Superior temporal gyrus (tissue), 1 donor: ENCODE measurements at regions not wholly inside any gene's neighbourhood (a gene's known extent, or its start where the extent isn't known, plus 50 kb on each side); places are given as distances from the start of the nearest gene placed in this dataset.

Experiments used
- DNase-seq: peaks from one replicate; pipeline ENCODE4 v3.0.0-alpha.2; 2016; ENCODE audit errors: extremely low spot score

DNA sequence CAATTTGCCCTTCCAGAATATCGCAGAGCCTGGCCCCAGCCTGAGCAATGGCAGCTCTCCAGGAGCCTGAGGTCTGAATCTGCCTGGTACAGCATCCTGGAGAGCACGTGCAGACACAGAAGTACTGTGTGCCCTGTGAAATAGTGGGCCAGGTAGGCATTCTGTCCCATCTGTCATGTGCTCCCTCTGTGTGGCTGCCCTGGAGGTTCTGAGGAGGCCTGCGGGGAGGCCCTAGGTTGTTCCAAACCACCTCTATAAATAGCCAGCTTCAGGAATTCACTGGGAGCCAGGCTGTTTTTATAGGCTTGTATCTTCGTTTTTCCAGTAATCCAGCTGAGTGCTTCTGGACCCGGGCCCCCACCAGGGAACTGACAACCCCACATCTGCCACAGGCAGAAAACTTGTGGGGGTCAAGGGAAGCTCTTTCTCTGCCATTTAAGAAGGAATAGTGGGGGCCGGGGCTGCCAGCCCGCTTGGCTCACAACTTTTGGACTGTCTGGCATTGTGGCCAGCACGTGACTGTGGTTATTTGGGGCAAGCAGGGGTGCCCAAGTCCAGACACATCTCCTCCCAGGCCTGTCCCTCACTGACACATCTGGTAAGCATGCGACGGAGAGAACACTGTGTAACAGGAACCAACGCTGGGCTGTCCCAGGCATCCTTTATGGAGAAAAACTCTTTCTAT, 356.3 kb upstream of the TNRC6C start:
- no peak for DNase-seq

DNA sequence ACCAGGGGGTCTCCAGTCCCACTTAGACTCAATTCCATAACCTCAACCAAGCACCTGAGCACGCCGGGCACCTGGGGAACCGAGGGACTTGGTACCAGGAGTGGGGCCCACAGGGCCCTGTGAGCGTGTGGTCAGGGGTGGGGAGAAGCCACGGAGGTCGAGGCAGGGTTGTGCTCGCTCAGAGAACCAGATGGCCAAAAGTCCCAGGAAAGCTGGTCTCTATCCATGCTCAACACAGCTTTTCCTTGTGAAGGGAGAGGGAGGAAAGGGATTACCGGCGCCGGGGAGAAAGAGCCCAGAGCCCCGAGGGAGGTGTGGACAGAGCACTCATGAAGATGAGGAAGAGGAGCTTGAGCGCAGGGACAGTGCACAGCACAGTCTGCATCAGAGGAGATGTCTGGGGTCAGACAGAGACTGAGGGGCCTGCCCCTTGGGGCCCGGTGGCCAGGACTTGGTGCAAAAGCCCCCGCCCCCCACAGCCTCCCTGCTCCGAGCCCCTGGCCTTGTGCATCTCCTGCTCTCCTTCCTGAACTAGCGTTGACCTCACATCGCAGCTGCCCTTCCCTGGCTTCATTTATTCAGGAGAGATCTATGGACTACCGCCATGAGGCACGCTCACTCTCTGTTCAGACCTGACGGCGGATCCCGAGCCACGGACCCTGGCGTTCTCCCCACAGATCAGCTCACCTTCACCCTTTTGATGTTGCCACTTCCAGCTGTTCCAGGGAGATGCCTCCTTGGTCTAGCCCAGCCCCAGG, 355.4 kb upstream of the TNRC6C start:
- no peak for DNase-seq

- no peak for DNase-seq
These were observed 354.1 kb upstream of the TNRC6C start for GRCh38 chr17:77604301-77604972.

DNA sequence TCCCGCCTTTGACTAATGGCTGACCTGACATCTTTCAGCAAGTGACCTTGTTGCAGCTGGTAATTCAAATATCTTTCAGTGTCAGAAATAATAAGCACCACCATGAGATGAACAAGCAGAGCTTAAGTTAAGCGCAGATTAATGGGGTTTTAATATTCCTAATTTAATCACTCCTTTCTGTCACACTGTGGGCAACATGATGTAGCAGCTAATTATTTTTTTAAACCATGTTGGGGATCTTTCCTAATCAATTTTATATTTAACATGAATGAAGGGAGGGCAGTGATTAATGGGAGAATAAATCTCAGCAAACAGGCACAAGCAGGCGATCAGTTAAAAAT, 353.6 kb upstream of the TNRC6C start:
- DNase-seq, result no peak

- no peak for DNase-seq
These were observed 352.2 kb upstream of the TNRC6C start for GRCh38 chr17:77606146-77606864.

DNA sequence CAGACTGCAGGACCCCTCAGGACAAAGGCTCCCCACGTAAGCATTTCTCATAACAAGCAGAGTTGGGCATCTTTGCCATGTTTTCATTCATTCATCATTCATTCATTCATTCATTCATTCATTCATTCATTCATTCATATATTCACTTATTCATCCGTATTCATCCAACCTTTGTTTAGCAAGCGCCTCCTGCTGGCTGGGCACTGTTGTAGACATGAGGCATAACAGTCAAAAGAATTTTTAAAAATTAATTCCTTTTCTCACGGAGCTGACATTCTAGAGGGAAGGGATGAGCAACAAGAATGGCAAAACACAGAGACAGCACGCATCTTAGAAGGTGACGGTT, 351.7 kb upstream of the TNRC6C start:
- no peak for DNase-seq

DNA sequence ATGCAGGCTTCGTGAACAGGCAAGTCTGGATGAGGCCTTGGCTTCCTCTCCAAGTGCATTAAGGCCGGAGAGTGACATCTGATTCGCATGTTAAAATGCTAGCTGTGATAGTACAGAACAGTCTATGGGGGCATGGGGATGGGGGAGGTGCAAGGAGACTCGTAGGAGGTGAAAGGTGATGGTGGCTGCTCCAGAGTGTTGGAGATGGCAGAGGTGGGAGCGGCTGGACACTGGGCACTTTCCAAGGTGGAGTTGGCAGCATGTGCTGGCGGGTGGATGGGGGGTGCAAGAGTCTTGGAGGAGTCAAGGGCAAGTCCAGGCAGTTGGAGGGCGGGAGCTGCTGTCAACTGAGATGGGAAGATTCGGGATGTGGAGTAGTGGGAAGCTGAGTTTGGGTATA, 350.9 kb upstream of the TNRC6C start:
- no peak for DNase-seq

GRCh38 chr17:77608431-77608830, 350.1 kb upstream of the TNRC6C start:
- no peak for DNase-seq

- no peak for DNase-seq
These were observed 348.7 kb upstream of the TNRC6C start for GRCh38 chr17:77609553-77610517.

DNA sequence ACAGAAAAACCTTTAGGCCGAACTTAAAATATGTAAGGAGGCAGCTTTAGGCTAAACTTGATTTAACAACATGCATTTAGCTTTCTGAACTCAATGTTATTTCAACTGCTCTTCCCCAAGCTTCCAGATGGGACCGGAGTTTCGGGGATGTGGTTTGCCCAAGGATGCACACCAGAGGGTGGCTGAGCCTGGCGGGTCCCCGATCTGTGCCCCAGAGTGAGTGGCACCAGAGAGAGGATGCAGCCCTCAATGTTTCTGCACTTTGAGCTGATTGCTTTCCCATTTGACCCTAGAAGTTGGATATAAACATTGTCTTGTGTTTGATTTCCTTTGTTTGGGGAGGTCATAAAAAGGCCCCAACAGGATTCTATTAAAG, 348.0 kb upstream of the TNRC6C start:
- DNase-seq, result no peak

GRCh38 chr17:77610972-77611521, 347.5 kb upstream of the TNRC6C start:
- DNase-seq, result no peak

DNA sequence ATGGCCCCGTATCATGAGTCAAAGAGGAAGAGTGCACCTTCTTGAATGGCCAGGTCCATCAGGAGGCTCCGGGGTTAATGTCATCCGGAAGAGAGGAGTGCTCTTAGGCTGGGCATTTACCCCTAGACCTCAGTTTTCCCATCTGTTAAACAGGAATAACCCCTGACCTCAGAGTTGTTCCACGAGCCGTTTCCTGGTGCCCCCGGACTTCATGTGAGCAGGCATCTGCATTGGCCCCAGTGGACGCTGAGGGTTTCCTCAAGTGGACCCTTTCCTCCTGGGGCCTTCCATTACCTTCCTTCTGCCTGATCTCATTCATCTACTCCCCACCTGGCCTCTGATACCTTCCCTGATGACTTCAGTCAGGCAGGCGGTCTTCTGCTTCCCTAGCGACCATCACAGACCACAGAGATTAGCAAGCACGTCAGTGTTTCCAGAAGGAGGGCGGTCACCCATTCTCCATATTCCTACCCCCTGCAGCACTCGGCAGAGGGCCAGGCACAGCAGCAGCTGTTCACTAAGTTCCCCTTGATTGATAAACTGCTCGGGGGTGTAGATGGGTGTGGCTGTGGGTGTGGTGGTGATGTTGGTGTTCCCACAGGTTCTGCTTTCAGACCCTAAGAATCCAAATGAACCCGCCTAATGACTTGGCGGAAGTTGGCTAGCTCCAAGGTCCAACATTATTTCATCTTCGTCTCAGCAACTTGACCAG, 346.6 kb upstream of the TNRC6C start:
- DNase-seq, result no peak

DNA sequence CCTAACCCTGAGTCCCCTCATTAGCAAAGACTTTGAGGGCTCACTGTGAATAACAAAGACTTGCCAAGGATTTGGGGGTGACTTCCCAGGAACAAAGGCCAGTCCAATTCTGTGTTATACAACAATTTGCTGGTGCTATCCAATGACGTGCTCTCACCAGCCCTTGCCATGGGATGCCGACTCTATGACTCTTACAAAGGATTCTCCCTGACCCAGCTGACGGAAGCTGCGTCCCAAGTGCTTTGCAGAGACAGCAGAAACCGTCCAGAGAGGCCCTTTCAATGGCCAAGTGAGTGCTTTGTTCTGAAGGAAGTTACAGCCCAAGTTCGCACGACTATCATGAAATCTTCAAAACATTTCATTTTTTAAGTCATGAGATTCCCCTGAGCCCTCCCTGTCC, 345.3 kb upstream of the TNRC6C start:
- DNase-seq, result no peak

DNA sequence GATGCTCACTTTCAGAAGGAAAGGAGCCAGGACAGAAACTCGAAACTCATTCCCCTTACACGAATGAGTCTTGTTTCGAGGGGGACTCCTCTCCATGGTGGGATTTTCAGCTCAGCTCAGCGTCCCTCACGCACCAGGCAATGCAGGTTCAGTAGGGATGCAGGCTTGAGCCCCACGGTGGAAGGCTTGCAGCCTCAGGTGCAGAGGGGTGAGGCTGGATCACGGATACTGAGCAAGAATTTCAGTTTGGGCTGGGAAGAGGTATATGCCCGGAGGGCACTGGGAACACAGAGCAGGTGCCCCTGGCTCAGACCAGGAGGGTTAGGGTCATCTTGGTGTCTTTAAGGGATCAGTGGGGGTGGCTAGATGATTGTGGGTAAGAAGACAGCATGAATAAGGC, 344.9 kb upstream of the TNRC6C start:
- no peak for DNase-seq

DNA sequence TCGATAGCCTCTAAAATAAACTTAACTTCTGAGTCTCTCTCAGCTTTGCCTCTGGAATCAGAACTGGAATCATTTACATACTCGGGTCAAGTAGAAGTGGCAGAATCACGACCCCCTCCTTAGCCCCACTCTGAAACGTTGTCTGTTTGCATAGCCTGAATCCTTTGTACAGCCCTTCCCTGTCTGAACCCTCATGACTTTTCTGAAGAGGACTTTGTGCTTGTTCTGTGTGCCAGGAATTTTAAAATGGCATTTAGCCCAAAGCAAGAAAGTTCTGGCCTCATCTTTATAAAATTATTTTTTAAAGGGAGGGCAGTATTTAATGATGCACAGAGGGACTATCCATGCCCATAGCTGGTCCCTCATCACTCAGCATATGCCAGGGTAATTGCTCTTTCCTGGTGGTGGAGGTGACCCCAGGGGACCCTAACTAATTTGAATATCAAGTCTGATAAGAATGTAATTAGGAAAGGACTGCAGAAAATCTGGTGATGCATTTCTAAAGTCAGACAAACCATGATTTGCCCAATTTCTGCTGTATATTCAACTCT, 342.7 kb upstream of the TNRC6C start:
- no peak for DNase-seq

GRCh38 chr17:77616254-77616731, 342.2 kb upstream of the TNRC6C start:
- DNase-seq, result no peak

DNA sequence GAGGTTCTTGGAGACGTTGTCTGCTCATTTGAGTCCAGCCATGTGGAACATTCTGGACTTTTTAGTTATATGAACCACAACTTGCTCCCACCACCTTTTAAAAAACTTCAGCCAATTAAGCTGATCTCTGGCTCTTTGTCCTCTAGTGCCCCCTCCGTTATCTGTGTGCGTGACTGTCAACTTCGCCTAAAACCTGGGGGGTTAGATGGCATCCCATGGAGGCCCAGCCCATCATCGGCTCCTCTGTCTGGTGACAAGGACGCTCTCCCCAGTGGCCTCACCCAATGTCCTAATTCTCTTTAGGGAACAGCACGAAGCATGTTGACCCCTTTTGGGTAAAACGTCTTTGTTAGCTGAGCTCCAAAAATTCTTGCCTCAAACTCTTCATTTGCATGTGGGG, 341.0 kb upstream of the TNRC6C start:
- no peak for DNase-seq

- DNase-seq, result no peak
These were observed 340.3 kb upstream of the TNRC6C start for GRCh38 chr17:77618173-77618572.

- DNase-seq, result no peak
These were observed 339.8 kb upstream of the TNRC6C start for GRCh38 chr17:77618731-77619130.

- no peak for DNase-seq
These were observed 339.2 kb upstream of the TNRC6C start for GRCh38 chr17:77619326-77619725.
